ENCODE measurements at regions not wholly inside any gene's neighbourhood (a gene's known extent, or its start where the extent isn't known, plus 50 kb on each side); places are given as distances from the start of the nearest gene placed in this dataset.

- DNase-seq (no peak), ATAC-seq (ENCODE audit: insufficient read depth, low FRiP score) (no peak)
- Histone ChIP-seq H3K4me3 (no peak overlapping the region), H3K9me3 (ENCODE audit: control insufficient read depth in 4 of 4, insufficient read depth in 3 of 4, low read length in 3 of 4) (no peaks in the 10 kb centered on the region), H3K27ac (ENCODE audit: low read depth in 1 of 2, low read length in 1 of 2) (no peak overlapping the region), H3K4me1 (ENCODE audit: control insufficient read depth in 5 of 5, insufficient read depth in 5 of 5, low read length in 5 of 5) (peaks cover 0 to 10% (median 3%) of the 10 kb centered on the region in 5 donors), H3K27me3 (ENCODE audit: control insufficient read depth in 3 of 3, insufficient read depth in 3 of 3, low read length in 2 of 3) (no peaks in the 10 kb centered on the region), H3K9ac (ENCODE audit: insufficient read depth in 1 of 2, low read length in 2 of 2) (no peak overlapping the region), H3K36me3 (ENCODE audit: control insufficient read depth in 4 of 4, insufficient read depth in 4 of 4, low read length in 4 of 4) (no peaks in the 10 kb centered on the region)
- 8 to 26% methylated on average over 1 of the region's 1 CpG for WGBS, 2 donors
- TF ChIP-seq CTCF (IDR thresholded peaks at IDR 0.05; ENCODE audit: control extremely low read depth, extremely low read depth), result no peak
These were observed 194.8 kb downstream of the UNC5CL start for GRCh38 chr6:40844246-40844645.

GRCh38 chr6:40841721-40842120 is 197.3 kb downstream of the UNC5CL start:
- no peak overlapping the region for H3K9ac ChIP-seq (ENCODE audit: insufficient read depth in 1 of 2, low read length in 2 of 2)
- DNase-seq, result no peak
- ATAC-seq (ENCODE audit: insufficient read depth, low FRiP score), result no peak
- no peaks in the 10 kb centered on the region for H3K4me1 ChIP-seq (ENCODE audit: control insufficient read depth in 5 of 5, insufficient read depth in 5 of 5, low read length in 5 of 5)
- H3K4me3 ChIP-seq, result no peak overlapping the region
- no peaks in the 10 kb centered on the region for H3K9me3 ChIP-seq (ENCODE audit: control insufficient read depth in 4 of 4, insufficient read depth in 3 of 4, low read length in 3 of 4)
- 95 to 97% methylated on average over 2 of the region's 2 CpGs for WGBS, 2 donors
- no peaks in the 10 kb centered on the region for H3K27me3 ChIP-seq (ENCODE audit: control insufficient read depth in 3 of 3, insufficient read depth in 3 of 3, low read length in 2 of 3)
- no peaks in the 10 kb centered on the region for H3K36me3 ChIP-seq (ENCODE audit: control insufficient read depth in 4 of 4, insufficient read depth in 4 of 4, low read length in 4 of 4)
- no peak overlapping the region for H3K27ac ChIP-seq (ENCODE audit: low read depth in 1 of 2, low read length in 1 of 2)
- TF ChIP-seq CTCF (IDR thresholded peaks at IDR 0.05; ENCODE audit: control extremely low read depth, extremely low read depth), result no peak

GRCh38 chr6:40832691-40833090 is 206.3 kb downstream of the UNC5CL start:
- Histone ChIP-seq H3K4me1 (ENCODE audit: control insufficient read depth in 5 of 5, insufficient read depth in 5 of 5, low read length in 5 of 5) (peaks cover 0 to 5% (median 0%) of the 10 kb centered on the region in 5 donors), H3K27ac (ENCODE audit: low read depth in 1 of 2, low read length in 1 of 2) (no peak overlapping the region), H3K9me3 (ENCODE audit: control insufficient read depth in 4 of 4, insufficient read depth in 3 of 4, low read length in 3 of 4) (no peaks in the 10 kb centered on the region), H3K36me3 (ENCODE audit: control insufficient read depth in 4 of 4, insufficient read depth in 4 of 4, low read length in 4 of 4) (no peaks in the 10 kb centered on the region), H3K27me3 (ENCODE audit: control insufficient read depth in 3 of 3, insufficient read depth in 3 of 3, low read length in 2 of 3) (no peaks in the 10 kb centered on the region), H3K9ac (ENCODE audit: insufficient read depth in 1 of 2, low read length in 2 of 2) (no peak overlapping the region), H3K4me3 (no peak overlapping the region)
- TF ChIP-seq CTCF (IDR thresholded peaks at IDR 0.05; ENCODE audit: control extremely low read depth, extremely low read depth), result no peak
- ATAC-seq (ENCODE audit: insufficient read depth, low FRiP score) (no peak), DNase-seq (no peak)
- 65 to 80% methylated on average over 4 of the region's 4 CpGs for WGBS, 2 donors

- no peak for DNase-seq
- Histone ChIP-seq H3K9me3 (ENCODE audit: control insufficient read depth in 4 of 4, insufficient read depth in 3 of 4, low read length in 3 of 4) (no peaks in the 10 kb centered on the region), H3K4me1 (ENCODE audit: control insufficient read depth in 5 of 5, insufficient read depth in 5 of 5, low read length in 5 of 5) (peaks cover 0 to 5% (median 0%) of the 10 kb centered on the region in 5 donors), H3K27me3 (ENCODE audit: control insufficient read depth in 3 of 3, insufficient read depth in 3 of 3, low read length in 2 of 3) (no peaks in the 10 kb centered on the region), H3K4me3 (no peak overlapping the region), H3K27ac (ENCODE audit: low read depth in 1 of 2, low read length in 1 of 2) (no peak overlapping the region), H3K9ac (ENCODE audit: insufficient read depth in 1 of 2, low read length in 2 of 2) (no peak overlapping the region), H3K36me3 (ENCODE audit: control insufficient read depth in 4 of 4, insufficient read depth in 4 of 4, low read length in 4 of 4) (no peaks in the 10 kb centered on the region)
- ATAC-seq (ENCODE audit: insufficient read depth, low FRiP score), result no peak
- no peak for TF ChIP-seq CTCF (IDR thresholded peaks at IDR 0.05; ENCODE audit: control extremely low read depth, extremely low read depth)
- 88 to 89% methylated on average over 3 of the region's 3 CpGs for WGBS, 2 donors
These were observed 207.6 kb downstream of the UNC5CL start for GRCh38 chr6:40831381-40831780.
